ENCODE measurements at regions not wholly inside any gene's neighbourhood (a gene's known extent, or its start where the extent isn't known, plus 50 kb on each side); places are given as distances from the start of the nearest gene placed in this dataset.

GRCh38 chr5:168085261-168086031, 206.0 kb upstream of the WWC1 start:
- Histone ChIP-seq H3K27ac (ENCODE audit: poor library complexity, severe bottlenecking) (no peak overlapping the region), H3K9me3 (ENCODE audit: severe bottlenecking) (no peaks in the 10 kb centered on the region), H3K27me3 (ENCODE audit: insufficient read depth, poor library complexity, severe bottlenecking) (no peaks in the 10 kb centered on the region), H3K36me3 (ENCODE audit: low read depth) (no peaks in the 10 kb centered on the region), H3K4me1 (ENCODE audit: insufficient read depth, poor library complexity, severe bottlenecking) (peaks cover 4% of the 10 kb centered on the region), H3K4me3 (ENCODE audit: severe bottlenecking) (no peak overlapping the region)
- no peak for DNase-seq (ENCODE audit: low spot score)
- ATAC-seq (ENCODE audit: low read depth), result no peak
- TF ChIP-seq CTCF (IDR thresholded peaks at IDR 0.05; ENCODE audit: poor library complexity, severe bottlenecking), result no peak

GRCh38 chr5:168086104-168086610, 205.3 kb upstream of the WWC1 start:
- no peak overlapping the region for H3K4me3 ChIP-seq (ENCODE audit: severe bottlenecking)
- peak; percentile 98 for ATAC-seq (ENCODE audit: low read depth)
- H3K27ac ChIP-seq (ENCODE audit: poor library complexity, severe bottlenecking), result no peak overlapping the region
- H3K36me3 ChIP-seq (ENCODE audit: low read depth), result no peaks in the 10 kb centered on the region
- no peak for DNase-seq (ENCODE audit: low spot score)
- H3K4me1 ChIP-seq (ENCODE audit: insufficient read depth, poor library complexity, severe bottlenecking), result peaks cover 4% of the 10 kb centered on the region
- TF ChIP-seq CTCF (IDR thresholded peaks at IDR 0.05; ENCODE audit: poor library complexity, severe bottlenecking), result peak; percentile 56
- H3K9me3 ChIP-seq (ENCODE audit: severe bottlenecking), result no peaks in the 10 kb centered on the region
- H3K27me3 ChIP-seq (ENCODE audit: insufficient read depth, poor library complexity, severe bottlenecking), result no peaks in the 10 kb centered on the region

GRCh38 chr5:168086746-168087145, 204.7 kb upstream of the WWC1 start:
- peak; percentile 23 for TF ChIP-seq CTCF (IDR thresholded peaks at IDR 0.05; ENCODE audit: poor library complexity, severe bottlenecking)
- H3K27ac ChIP-seq (ENCODE audit: poor library complexity, severe bottlenecking), result no peak overlapping the region
- ATAC-seq (ENCODE audit: low read depth), result peak; percentile 5; the same call in 1 of the 3 replicates

GRCh38 chr5:168088410-168089173, 202.9 kb upstream of the WWC1 start:
- no peak for ATAC-seq (ENCODE audit: low read depth)
- Histone ChIP-seq H3K4me3 (ENCODE audit: severe bottlenecking) (no peak overlapping the region), H3K4me1 (ENCODE audit: insufficient read depth, poor library complexity, severe bottlenecking) (peaks cover 4% of the 10 kb centered on the region), H3K27ac (ENCODE audit: poor library complexity, severe bottlenecking) (no peak overlapping the region), H3K9me3 (ENCODE audit: severe bottlenecking) (no peaks in the 10 kb centered on the region), H3K36me3 (ENCODE audit: low read depth) (no peaks in the 10 kb centered on the region), H3K27me3 (ENCODE audit: insufficient read depth, poor library complexity, severe bottlenecking) (no peaks in the 10 kb centered on the region)
- no peak for DNase-seq (ENCODE audit: low spot score)
- no peak for TF ChIP-seq CTCF (IDR thresholded peaks at IDR 0.05; ENCODE audit: poor library complexity, severe bottlenecking)

More at GRCh38 chr5:168086746-168087145, 204.7 kb upstream of the WWC1 start:
- Histone ChIP-seq H3K4me3 (ENCODE audit: severe bottlenecking) (no peak overlapping the region), H3K36me3 (ENCODE audit: low read depth) (no peaks in the 10 kb centered on the region), H3K9me3 (ENCODE audit: severe bottlenecking) (no peaks in the 10 kb centered on the region), H3K4me1 (ENCODE audit: insufficient read depth, poor library complexity, severe bottlenecking) (peaks cover 4% of the 10 kb centered on the region), H3K27me3 (ENCODE audit: insufficient read depth, poor library complexity, severe bottlenecking) (no peaks in the 10 kb centered on the region)
- DNase-seq (ENCODE audit: low spot score), result no peak
